ENCODE measurements at regions not wholly inside any gene's neighbourhood (a gene's known extent, or its start where the extent isn't known, plus 50 kb on each side); places are given as distances from the start of the nearest gene placed in this dataset.

- no peak for TF ChIP-seq CTCF (conservative IDR thresholded peaks at IDR 0.05 in 1 of 2, IDR thresholded peaks at IDR 0.05 in 1 of 2; ENCODE audit: extremely low read depth in 1 of 2, insufficient read depth in 1 of 2, low read depth in 1 of 2, low read length in 2 of 2)
- TF ChIP-seq EZH2 (IDR thresholded peaks at IDR 0.05; ENCODE audit: borderline replicate concordance, low read length), result no peak
Observed at GRCh38 chr1:198909973-198910372, 271.1 kb downstream of the PTPRC start.
